Colonic mucosa (tissue), 4 donors: ENCODE measurements at regions not wholly inside any gene's neighbourhood (a gene's known extent, or its start where the extent isn't known, plus 50 kb on each side); places are given as distances from the start of the nearest gene placed in this dataset.

Source experiments
- DNase-seq: peaks from one replicate; pipeline ENCODE4 v3.0.0-alpha.2; 2020
- H3K27ac ChIP-seq: fragments of 200-600 bp; one replicate; pipeline ENCODE4 v1.8.0; 2021
- H3K27me3 ChIP-seq: fragments of 200-600 bp; one replicate; pipeline ENCODE4 v1.8.0; 2021
- H3K36me3 ChIP-seq: fragments of 200-600 bp; one replicate; pipeline ENCODE4 v1.8.0; 2021
- H3K4me1 ChIP-seq: fragments of 200-600 bp; one replicate; pipeline ENCODE4 v1.8.0; 2021; ENCODE audit warnings: mild to moderate bottlenecking
- H3K4me3 ChIP-seq: fragments of 200-600 bp; one replicate; pipeline ENCODE4 v1.8.0; 2021
- H3K9ac ChIP-seq, 2 donors: one replicate each; pipeline ENCODE4 v1.7.0; 2013; ENCODE audit warnings: control low read depth in 2 of 2, low read depth in 2 of 2, low read length in 2 of 2
- H3K9me3 ChIP-seq: fragments of 200-600 bp; one replicate; pipeline ENCODE4 v1.8.0; 2021
- CTCF ChIP-seq: fragments of 200-600 bp; IDR thresholded peaks from one replicate; pipeline ENCODE4 v1.8.0; 2022; ENCODE audit warnings: antibody characterized with exemption, mild to moderate bottlenecking
- intact Hi-C: fragments of 100-400 bp; cut with DNase I; formaldehyde crosslinking; loops from one replicate; pipeline ENCODE4 v1.14.1; 2022
- donor health status: healthy.
- donor health status: DM: no; HTN: no; CAD: no.
- donor health status: DM: no; HTN: no; CAD: no.

GRCh38 chr18:56172527-56172926 lies 465.9 kb downstream of the TXNL1 start:
- no peaks in the 10 kb centered on the region for H3K36me3 ChIP-seq
- H3K4me1 ChIP-seq: no peaks in the 10 kb centered on the region
- no peaks in the 10 kb centered on the region for H3K9me3 ChIP-seq
- no peak overlapping the region for H3K4me3 ChIP-seq
- TF ChIP-seq CTCF: no peak
- no peak overlapping the region for H3K27ac ChIP-seq
- no peak overlapping the region for H3K9ac ChIP-seq
- no peak for DNase-seq
- intact Hi-C loops: no loop called here
- H3K27me3 ChIP-seq: no peaks in the 10 kb centered on the region

- Histone ChIP-seq H3K4me1 (no peaks in the 10 kb centered on the region), H3K9ac (no peak overlapping the region), H3K9me3 (no peaks in the 10 kb centered on the region), H3K36me3 (no peaks in the 10 kb centered on the region), H3K27me3 (no peaks in the 10 kb centered on the region), H3K27ac (no peak overlapping the region), H3K4me3 (no peak overlapping the region)
- intact Hi-C loops: no loop called here
- no peak for TF ChIP-seq CTCF
- DNase-seq: no peak
Observed at GRCh38 chr18:56171848-56172247, 466.5 kb downstream of the TXNL1 start.

- no peak for TF ChIP-seq CTCF
- no peak for DNase-seq
- Histone ChIP-seq H3K9me3 (no peaks in the 10 kb centered on the region), H3K9ac (no peak overlapping the region), H3K27me3 (no peaks in the 10 kb centered on the region), H3K4me1 (no peaks in the 10 kb centered on the region), H3K4me3 (no peak overlapping the region), H3K27ac (peak overlapping the region; percentile 60), H3K36me3 (no peaks in the 10 kb centered on the region)
- intact Hi-C loops: no loop called here
Observed at GRCh38 chr18:56168049-56168781, 470.2 kb downstream of the TXNL1 start.

- H3K9ac ChIP-seq: no peak overlapping the region
- no peak for DNase-seq
- no peaks in the 10 kb centered on the region for H3K4me1 ChIP-seq
- no peak for TF ChIP-seq CTCF
- H3K36me3 ChIP-seq: no peaks in the 10 kb centered on the region
- no peak overlapping the region for H3K4me3 ChIP-seq
- H3K9me3 ChIP-seq: no peaks in the 10 kb centered on the region
- H3K27me3 ChIP-seq: no peaks in the 10 kb centered on the region
- intact Hi-C loops: no loop called here
- H3K27ac ChIP-seq: peak overlapping the region; percentile 60
Observed at GRCh38 chr18:56167366-56167765, 471.0 kb downstream of the TXNL1 start.

DNA sequence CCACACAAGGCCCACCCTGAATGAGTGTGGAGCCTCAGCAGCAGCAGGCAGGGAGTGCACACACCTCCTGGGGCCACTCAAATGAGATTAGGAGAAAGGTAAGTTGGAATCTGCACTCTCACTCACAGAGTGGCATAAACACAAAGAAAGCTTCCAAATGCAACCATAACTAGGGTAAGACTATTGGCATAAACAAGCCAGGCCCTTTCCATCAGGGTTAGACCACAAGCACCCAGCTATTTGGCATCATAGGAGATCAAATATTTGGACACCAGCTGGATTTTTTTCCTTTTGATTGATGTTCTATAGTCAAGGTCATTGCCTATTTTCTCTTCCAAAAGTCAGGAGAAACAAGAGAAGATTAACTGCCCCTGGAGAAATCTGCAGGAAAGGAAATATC lies 471.5 kb downstream of the TXNL1 start:
- no peak overlapping the region for H3K27ac ChIP-seq
- no peaks in the 10 kb centered on the region for H3K9me3 ChIP-seq
- no peaks in the 10 kb centered on the region for H3K27me3 ChIP-seq
- no peak for DNase-seq
- intact Hi-C loops: no loop called here
- H3K9ac ChIP-seq: no peak overlapping the region
- no peaks in the 10 kb centered on the region for H3K4me1 ChIP-seq
- H3K4me3 ChIP-seq: no peak overlapping the region
- no peaks in the 10 kb centered on the region for H3K36me3 ChIP-seq
- no peak for TF ChIP-seq CTCF
